CD4-positive, alpha-beta T cell treated with Interleukin-4 for 4 hours (primary cell): ENCODE measurements at regions not wholly inside any gene's neighbourhood (a gene's known extent, or its start where the extent isn't known, plus 50 kb on each side); places are given as distances from the start of the nearest gene placed in this dataset.

Experiments
- DNase-seq: peaks from one replicate; pipeline ENCODE4 v3.0.0-alpha.2; 2020

DNA sequence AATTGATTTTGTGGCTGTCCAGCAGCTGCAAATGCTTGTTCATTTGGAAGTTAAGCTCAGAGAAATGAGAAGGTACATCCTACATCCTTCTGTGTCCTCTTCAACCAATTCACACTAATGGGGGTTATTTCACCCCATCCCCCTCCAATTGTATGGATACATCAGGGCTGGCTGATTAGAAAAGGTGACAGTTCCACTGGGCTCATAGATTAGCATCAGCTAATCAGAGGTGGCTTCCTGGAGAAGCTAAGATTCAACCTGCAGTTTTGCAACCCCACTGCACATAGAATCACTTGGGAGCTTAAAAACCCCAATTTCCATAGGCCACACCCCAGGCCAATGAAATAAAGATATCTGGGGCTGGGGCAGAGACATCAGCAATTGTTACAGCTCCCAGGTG, 217.7 kb upstream of the TLE3 start:
- no peak for DNase-seq

DNA sequence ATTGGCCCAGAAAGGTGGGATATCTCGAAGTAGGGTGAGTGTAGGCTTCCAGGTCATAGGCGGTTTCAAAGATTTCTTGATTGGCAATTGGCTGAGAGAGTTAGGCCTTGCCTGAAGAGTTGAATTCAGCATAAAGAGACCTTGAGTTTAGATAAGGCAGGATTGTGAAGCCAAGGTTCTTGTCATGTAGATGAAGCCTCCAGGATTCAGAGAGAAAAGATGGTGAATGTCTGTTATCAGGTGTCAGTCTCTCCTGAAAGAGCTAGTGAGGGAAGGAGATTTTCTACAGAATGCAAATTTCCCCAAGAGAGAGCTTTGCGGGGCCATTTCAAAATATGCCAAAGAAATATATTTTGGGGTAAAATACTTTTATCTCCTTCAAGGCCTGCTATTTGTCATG, 217.0 kb upstream of the TLE3 start:
- DNase-seq: no peak

DNA sequence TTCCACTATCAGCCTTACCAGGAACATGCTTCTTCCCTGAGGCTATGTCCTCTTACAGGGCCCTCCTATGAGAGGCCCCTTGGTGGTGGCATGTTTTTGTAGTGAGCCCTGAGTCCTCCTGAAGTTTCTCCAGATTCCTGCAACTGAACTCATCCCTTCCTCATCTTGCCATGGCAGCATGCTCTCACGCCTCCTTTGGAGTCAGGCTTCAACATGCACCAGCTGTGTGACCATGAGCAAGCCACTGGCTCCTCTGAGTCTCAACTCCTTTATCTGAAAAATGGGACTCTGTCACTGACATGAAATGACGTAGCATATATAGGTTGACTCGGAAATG, 216.3 kb upstream of the TLE3 start:
- DNase-seq: no peak

DNA sequence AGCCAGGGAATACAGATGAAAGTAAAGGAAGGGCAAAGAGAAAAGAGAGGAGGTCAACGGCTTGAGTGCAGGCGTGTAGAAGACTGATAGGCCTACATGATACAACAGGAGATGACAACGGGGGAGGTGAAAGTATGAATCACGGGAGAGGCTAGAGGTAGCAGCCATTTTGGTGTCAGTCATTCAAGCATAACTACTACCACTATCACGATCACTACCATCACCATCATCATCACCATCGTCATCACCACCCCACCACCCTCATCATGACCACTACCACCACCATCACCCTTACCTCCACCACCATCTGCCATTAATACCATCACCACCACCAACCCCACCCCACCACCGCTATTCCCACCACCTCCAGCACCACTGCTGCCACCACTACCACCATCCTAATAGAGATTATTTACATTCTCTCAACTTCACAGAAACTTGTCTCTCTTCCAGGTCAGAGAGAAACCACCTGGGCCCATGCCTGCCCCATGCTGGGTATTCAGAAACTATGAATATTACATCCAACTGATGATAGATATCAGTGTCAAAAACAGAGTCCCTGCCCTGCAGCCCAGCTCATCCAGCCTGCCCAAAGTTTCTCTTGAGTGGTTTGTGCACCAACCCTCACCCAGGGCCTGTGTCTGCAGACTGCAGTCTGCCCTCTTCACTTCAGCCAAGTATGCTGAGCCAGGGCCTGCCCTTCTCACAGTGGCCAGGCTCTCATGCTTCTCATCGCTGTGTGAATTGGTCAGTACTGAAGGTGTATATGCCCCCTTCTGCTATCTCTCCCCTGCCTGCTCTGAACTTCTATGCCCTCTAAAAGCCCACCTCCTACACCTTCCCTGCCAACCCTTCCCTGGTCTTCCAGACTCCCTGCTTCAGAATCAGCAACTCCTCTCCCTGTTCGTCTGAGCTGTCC, 215.6 kb upstream of the TLE3 start:
- no peak for DNase-seq

DNA sequence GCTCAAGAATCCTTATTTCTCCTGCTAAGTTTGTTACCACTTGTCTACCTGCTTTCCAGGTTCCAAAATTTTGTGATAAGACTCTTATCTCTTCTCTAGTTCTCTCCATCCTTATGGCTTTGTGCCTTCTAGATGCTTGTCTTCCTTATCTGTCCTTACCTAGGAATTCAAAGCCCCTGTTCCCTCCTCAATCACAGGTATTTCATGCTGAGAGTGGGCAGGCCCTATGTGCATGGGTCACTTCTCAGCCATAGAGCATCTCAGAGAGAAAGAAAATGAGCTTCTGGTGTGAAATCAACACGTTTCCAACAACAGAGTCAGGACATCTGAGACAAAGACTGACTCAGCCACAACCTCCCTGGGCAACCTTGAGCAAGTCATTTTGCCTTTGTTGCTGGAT, 214.1 kb upstream of the TLE3 start:
- DNase-seq: no peak

DNA sequence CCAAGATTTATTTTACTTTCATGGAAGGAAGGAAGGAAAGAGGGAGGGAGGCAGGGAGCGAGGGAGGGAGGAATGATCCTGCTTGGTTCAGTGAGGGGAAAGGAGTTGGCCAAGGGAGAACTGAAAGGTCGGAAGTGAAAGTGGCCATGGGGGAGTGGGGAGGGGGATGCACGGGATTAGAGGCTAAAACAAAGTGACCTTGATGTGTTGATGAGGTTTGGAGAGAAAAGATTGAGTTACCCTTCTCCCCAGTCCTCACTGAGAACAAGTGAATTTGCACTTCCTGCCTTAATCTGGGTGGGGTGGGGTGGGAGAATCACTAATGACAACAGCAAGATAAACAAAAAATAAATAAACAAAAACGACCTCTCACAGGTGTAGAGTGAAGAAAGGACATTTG, 212.0 kb upstream of the TLE3 start:
- no peak for DNase-seq

DNA sequence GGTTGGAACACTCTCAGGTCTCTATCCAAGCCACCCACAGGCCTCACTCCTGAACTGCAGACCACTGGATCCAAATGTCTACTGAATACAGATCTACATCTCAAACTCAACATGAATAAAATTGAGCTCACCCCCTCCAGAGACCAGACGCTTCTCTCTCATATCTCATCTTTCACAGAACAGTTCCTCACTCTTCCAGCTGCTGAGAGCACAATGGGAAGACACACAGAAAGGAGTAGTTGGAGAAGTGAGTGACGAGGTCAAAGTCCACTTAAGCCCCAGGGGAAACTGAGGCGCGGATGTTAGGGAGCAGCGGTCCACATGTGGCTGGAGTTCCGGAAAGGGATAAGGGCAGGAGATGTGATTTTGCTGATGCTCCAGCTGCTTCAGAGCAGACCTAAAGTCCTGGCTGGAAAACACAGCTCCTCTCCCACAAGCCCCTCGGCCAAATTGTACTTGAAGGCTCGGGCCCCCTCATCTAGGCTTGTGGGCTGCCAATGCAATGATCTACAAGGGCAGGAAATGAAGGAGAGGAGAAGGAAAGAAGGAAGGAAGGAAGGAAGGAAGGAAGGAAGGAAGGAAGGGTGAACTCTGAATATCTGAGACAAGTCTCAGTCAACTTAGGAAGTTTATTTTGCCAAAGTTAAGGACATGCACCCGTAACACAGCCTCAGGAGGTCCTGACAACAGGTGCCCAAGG, 211.2 kb upstream of the TLE3 start:
- no peak for DNase-seq

DNA sequence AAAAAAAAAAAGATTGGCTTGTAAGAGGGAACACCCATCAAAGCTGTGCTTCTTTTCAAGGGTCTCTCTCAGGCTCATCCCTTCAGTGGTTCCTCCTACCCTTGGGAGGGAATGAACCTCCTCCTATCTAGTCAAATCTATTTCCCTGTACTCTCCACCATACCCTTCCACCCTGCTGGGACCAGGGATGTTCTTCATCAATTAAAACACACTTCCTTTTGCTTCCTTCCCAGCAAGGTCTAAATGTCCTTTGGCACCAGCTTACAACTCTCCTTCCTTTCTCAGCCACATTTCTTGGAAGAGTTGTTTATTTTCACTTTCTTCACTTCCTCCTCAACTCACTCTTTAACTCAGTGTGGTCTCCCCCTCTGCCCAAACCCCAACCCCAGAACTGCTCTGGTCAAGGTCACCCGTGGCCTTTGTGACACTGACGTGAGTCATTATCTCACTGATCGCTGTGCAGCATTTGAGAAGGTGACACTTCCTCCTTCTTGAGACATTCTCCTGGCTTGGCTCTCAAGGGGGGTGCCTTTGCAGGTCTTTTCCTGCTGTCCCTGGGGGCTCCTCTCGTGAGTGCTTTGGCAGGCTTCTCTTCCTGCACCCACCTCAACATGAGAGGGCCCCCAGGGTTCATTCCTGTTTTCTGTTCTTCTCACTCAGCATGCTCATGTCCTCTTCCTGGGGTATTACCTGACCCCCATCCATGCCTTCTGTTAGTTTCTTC, 210.5 kb upstream of the TLE3 start:
- peak; percentile 12 for DNase-seq

DNA sequence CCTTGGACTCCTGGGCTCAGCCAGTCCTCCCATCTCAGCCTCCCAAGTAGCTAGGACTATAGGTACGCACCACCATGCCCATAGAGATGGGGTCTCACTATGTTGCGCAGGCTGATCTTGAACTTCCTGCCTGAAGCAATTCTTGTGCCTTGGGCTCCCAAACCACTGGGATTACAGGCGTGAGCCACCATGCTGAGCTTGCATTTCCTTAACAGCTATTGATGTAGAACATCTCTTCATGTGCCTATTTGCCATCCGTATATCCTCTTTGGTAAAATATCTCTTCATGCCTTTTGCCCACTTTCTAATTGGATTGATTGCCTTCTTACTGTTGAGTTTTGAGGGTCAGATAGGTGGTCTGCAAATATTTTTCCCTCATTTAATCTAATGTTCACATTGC, 208.9 kb upstream of the TLE3 start:
- no peak for DNase-seq

DNA sequence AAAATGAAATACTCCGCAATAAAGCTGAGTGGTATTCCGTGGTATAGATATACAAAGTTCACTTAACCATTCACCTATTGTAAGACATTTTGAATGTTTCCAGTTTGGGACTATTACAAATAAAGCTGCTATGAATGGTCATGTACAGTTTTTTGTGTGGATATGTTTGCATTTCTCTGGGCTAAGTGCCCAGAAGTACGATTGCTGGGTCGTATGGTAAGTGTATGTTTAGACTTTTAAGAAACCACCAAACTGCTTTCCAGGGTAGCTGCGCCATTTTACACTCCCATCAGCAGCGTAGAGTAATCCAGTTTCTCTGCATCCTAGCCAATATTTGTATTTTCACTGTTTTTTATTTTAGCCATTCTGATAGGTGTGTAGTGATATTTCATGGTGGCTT, 208.4 kb upstream of the TLE3 start:
- DNase-seq: no peak

DNA sequence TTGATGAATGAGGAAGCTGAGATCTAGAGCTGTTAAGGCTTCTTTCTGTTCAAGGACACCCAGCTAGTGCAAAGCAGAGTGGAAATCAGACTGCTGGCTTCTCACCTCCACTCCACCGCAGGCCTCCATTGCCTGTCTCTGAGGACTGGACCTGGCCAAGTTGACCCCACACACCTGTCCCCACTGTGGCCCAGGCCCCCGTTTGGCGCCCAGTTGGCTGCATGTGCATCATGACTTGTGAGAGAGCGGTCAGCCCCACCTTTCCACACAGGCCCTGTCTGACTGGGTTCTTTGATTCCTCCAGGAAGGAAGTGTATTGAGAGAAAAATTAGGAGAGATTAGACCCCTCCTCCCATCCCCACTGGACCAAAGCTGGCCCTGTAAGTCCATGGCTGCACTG, 206.3 kb upstream of the TLE3 start:
- DNase-seq: no peak

DNA sequence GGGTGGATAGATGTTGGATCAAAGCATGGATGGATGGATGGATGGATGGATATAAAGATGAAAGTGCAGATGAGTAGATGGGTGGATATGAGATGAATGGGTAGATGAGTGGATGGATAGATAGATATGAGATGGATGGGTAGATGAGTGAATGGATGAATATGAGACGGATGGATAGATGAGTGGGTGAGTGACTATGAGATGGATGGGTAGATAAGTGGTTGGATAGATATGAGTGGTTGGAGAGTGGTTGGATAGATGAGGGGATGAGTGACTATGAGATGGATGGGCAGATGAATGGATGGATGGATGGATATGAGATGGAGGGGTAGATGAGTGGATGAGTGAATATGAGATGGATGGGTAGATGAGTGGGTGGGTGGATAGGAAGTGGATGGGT, 204.6 kb upstream of the TLE3 start:
- DNase-seq: no peak

DNA sequence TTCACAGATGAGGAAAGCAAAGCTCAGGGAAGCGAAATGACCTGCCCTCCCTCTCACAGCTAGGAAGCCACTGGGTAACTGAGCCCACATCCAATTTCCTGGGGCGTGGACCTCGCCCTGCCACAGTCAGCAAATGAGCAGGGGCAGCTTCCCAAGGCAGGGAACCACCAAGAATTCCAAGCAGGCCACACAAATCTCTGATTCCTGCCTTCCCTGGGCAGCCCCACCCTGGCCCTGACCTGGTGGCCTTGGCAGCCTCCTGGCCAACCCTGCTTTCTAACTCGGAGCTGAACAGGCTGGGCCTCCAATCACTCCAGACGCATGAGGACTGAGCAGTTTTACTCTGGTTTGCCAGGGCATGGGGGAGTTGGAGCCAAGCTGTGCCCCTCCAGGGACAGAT, 203.7 kb upstream of the TLE3 start:
- DNase-seq: no peak

DNA sequence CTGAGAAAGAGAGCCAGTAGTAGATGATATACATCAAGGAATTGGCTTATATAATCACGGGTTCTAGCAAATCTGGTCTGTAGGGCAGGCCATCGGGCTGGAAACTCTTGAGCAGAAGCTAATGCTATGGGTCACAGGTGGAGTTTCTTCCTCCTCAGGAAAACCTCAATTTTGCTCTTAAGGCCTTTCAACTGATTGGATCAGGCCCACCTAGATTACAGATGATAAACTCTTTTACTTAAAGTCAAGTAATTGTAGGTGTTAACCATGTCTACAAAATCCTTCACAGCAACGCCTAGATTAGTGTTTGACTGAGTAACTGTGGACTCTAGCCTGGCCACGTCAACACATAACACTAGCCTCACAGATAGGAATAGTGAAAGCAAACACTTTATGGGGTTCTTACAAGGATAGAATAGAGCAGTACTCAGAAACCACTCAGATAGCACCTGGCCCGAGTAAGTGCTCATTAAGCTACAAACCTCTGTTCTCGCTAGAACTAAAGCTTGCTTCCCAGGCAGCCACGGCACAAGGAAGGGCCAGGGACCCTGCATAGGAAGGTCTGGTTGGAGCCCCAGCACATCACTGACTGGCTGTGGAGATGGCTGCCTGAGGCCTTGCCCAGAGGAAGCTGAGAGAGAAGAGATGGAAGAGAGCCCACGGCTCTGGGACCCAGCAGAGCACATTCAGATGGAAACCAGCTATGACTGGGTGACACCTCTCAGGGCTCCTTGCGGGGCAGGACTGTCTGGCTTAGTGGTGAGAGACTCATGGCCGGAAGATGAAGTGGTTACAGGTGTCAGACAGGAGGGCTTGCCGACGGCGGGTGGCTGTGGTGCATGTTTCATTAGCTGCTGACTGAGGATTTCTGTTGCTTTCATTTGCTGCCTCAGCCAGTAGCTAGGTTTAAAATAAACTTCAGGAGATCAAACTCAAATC, 202.5 kb upstream of the TLE3 start:
- peak; percentile 84 for DNase-seq

DNA sequence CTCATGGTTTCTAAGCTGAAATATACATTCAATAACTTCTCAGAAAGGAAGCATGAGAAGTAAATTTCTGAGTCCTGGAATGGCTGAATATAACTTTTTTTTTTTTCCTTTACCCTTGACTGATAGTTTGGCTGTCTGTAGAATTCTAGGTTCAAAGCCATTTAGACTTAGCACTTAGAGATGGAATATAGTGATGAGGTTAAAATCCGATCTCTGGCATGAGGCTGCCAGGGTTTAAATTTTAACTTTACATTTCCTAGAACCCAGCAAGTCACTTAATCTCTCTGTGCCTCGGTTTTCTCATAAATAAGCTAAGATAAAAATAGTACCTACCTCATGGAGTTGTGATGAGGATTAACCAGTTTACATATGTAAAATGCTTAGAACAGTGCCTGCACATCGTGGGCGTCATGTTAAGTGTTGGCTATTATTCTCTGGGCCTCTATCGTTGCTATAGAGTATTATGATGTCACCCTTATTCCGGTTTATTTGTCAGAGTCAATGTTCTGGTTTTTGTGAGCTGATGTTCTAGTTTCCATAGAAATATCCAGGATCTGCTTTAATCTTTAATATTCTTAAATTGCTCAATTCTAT, 199.8 kb upstream of the TLE3 start:
- DNase-seq: no peak

DNA sequence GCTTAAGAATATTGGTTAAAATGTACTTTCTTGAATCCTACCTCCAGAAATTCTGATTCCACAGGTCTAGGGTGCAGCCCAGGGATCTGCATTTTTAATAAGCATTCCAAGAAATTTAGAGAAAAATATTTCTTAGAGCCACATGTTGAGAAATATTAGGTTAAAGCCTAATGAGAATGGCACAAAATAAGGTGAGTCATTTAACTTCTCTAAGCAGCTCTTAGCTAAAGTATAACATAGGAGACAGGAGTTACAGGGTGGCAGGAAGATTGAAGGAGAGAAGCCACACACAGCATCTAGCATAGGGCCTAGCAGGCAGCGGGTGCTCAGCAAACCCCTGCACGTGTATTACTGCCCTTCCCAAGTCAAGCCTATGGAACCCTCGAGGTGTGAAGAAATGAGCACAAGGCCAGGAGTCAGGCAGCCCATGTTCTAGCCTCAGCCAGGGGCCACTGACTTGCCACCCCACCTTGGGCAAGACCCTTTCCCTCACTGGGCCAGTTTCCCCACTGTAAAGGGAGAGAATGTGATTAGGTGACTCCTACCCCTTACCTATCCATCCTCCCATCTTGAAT, 197.1 kb upstream of the TLE3 start:
- DNase-seq: no peak

DNA sequence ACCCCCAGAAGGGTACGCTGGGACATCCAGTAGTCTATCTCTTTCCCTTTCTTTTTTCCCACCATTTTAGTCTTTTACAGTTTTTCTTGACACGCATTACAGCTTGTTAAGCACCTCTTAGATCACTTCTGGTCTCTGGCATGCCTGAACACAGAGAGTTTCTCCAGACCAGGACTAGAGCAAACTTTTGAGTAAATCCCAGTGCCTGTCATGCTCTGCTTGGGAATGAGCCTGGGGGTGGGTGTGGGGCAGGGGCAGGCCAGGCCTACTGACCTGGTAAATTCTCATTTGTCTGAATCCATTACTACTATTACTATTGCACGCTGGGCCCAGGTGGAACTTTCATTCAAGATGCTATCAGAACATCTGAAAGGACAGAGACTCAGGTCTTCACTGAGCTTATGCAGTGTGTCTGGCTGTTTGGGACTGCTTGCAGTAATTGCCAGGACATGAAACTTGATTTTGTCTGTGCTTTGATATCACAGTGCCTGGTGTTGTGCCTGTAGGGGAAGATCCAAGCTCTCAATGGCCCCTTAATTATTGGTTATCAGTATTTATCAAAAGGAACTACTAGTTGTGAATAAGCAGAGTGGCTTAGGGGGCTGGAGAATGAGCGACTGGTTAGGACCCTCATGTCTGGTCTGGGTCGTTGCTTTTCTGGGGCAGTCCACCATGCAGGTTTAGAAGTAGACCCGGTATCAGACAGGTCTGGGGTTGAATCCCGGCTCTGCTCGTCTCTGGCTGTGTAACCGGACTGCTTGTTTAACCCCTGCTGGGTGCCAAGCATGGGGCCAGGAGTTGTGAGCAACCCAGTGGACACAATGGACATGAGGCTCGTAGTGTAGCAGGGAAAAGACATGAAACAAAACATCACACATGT, 196.1 kb upstream of the TLE3 start:
- DNase-seq: no peak

DNA sequence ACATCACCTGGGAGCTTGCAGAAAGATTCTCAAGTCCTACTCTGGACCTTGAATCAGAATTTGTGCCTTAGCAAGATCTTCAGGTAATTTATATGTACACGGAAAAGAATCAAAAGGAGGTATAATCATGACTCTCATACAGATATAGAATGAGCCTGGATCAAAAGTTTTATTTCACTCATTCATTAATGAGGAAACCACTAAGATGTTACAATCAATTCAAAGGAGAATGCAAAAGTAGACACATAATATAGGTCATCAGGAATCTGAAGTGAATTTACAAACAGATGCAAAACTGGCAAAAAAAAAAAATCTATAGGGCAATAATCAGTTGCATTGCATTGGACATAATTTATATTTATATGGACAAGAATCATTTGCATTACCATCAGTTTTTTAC, 195.4 kb upstream of the TLE3 start:
- DNase-seq: no peak

DNA sequence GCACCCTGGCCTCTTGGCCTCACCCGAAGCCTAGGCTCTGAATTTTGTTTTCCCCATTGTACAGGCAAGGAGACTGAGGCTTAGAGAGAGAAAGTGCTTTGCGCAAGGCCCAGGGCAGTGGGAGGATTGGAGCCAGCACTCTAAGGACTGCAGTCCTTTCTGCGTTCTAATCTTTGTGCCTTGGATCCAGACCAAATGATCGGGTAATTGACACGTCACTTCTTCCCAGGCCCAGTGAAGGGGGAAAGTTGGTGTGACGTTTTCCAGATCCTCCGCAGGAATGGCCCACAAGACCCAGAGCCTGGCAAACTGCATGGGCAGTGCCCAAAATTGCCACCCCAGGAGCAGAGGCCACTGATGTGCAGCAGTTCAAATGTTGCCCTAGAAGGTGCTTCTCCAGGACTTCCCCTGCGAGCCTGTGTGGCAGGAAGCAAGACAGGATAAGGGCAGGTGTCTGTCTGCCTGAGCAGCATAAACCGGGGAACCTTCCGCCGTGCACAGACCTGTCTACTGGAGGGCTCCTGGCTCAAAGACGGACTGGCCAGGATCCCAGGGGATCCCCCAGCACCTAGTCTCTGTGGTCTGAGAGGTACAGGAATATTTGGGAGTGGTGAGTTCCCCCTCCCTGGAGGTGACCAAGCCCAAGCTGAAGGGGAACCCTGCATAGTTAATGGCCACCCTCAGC, 194.5 kb upstream of the TLE3 start:
- DNase-seq: no peak
